Kidney tubule cell (primary cell): ENCODE measurements at regions not wholly inside any gene's neighbourhood (a gene's known extent, or its start where the extent isn't known, plus 50 kb on each side); places are given as distances from the start of the nearest gene placed in this dataset.
A peak's percentile ranks its signal among the peaks of the same experiment; 100 is the strongest.
"Not testable (repeated sequence)": the region's sequence is repeated elsewhere in the genome, so short reads cannot be mapped to it uniquely, and the experiment has no call there.

Source experiments
- DNase-seq: peaks from one replicate; pipeline ENCODE4 v3.0.0-alpha.2; 2018; ENCODE audit warnings: low spot score

- peak; percentile 44 for DNase-seq
Measured at GRCh38 chr1:80533093-80533492, 1267.6 kb upstream of the ADGRL2 start.

- peak; percentile 55 for DNase-seq
Measured at GRCh38 chr1:80531182-80531581, 1269.6 kb upstream of the ADGRL2 start.

GRCh38 chr1:80529546-80529945 lies 1271.2 kb upstream of the ADGRL2 start:
- no peak for DNase-seq

GRCh38 chr1:80523861-80524260 lies 1276.9 kb upstream of the ADGRL2 start:
- DNase-seq = no peak

DNA sequence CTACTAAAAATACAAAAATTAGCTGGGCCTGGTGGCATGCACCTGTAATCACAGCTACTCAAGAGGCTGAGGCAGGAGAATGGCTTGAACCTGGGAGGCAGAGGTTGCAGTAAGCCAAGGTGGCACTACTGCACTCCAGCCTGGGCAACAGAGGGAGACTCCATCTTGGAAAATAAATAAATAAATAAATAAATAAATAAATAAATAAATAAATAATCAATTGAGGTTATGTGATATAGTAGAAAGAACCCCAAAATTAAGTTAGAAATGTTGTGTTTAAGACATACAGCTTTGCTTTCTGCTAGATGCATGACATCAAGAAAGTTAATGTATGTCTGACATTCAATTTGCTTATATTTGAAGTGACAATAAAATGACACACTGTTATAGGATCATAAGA lies 1277.7 kb upstream of the ADGRL2 start:
- DNase-seq = not testable (repeated sequence)

- DNase-seq = no peak
Measured at GRCh38 chr1:80520949-80521348, 1279.8 kb upstream of the ADGRL2 start.

DNA sequence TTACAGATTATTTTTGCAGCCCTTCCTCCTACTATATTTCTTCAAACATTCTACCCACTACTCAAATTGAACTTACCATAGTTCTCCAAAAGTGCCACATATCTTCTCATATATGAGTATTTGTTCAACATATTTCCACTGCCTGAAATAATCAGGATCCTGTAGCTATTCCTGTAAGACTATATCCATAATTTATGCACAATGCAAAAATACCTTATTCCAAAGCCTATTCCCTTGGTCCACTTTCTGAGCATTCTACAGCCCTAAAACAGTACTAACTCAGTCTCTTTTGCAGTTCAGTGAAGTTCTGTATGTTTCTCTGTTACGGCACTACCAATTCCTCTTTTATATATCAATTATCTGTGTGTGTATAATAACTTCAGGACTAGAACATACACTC lies 1283.7 kb upstream of the ADGRL2 start:
- no peak for DNase-seq

DNA sequence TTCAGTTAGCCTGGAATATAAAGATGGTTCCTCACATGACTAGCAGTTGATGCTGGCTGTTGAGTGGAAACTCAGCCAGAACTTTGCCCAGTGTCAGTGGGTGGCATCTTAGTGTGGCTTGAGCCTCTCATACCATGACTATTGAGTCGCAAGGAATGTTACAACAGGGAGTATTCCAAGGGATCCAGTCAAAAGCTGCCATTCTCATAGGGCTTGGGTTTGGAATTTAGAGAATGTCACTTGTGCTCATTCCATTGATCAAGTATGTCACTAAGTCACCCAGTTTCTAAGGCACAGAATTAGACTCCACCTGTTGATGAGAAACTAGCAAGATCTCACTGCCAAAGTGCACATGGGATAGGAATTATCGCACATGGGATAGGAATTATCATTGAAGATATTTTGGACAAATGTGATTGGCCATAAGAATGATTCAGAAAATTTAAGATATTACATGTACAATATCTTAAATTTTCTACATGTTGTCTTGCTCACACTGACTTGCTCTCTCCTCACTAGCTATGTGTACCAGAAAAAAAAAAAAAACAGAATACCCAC lies 1290.7 kb upstream of the ADGRL2 start:
- peak; percentile 88 for DNase-seq

- no peak for DNase-seq
Measured at GRCh38 chr1:80506216-80506615, 1294.5 kb upstream of the ADGRL2 start.

GRCh38 chr1:80498673-80499072 lies 1302.1 kb upstream of the ADGRL2 start:
- DNase-seq = peak; percentile 3

GRCh38 chr1:80495806-80496205 lies 1304.9 kb upstream of the ADGRL2 start:
- DNase-seq = no peak

- DNase-seq = no peak
Measured at GRCh38 chr1:80472145-80472544, 1328.6 kb upstream of the ADGRL2 start.

- DNase-seq = no peak
Measured at GRCh38 chr1:80468356-80468755, 1332.4 kb upstream of the ADGRL2 start.

GRCh38 chr1:80462006-80462405 lies 1338.7 kb upstream of the ADGRL2 start:
- no peak for DNase-seq

- DNase-seq = no peak
Measured at GRCh38 chr1:80457409-80457808, 1343.3 kb upstream of the ADGRL2 start.

DNA sequence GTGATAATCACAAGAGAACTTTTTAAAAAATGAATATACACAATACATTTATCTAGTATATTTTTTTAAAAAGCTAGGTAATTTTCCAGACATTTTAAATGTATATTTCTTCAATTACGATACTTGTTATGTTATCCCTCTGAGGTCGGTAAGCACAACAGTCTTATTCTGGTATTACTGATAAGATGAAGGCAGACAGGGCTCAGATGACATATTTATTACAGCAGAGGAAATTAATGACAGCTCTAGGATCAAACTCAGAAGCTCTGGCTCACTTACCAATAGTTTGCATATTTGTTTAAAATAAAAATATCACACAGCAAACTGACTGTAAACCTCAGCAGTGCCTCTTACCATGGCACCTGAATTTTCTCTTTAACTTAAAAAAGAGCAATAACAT lies 1347.0 kb upstream of the ADGRL2 start:
- DNase-seq = no peak

DNA sequence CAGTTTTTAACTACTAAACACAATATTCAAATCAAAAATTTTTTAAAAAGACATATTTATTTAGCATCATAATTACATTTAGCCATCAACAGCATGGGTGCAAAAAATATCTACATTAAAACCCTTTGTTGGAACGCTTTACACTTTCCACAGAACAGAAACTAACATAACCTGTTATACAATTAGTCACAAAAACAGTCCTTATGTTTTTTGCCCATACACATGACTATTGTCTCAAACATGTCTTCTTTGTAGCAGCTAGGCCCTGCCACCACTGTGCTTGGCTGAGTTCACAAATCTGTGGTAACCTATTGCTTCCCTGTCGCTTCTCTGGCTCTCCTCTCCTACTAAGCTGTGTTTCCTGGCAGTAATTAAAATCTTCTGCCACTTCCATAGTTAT lies 1350.0 kb upstream of the ADGRL2 start:
- DNase-seq = peak; percentile 8

GRCh38 chr1:80448081-80448480 lies 1352.7 kb upstream of the ADGRL2 start:
- DNase-seq = no peak

DNA sequence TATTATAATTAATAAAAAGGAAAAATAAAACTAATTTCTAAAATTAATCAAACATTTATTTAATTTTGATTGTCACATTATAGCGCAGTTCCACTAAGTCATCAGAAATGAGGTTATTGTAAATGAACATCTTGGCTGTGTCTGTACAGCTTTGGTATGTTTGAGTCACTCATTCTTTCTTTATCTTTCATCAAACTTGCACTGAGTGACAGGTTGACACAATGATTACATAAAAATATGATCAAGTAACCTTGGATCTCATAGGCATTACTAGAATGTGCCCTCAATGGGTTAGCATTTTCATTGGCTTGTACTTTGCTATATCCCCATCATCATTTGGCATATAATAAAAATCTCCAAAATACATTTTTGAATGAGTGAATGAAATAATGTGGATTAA lies 1353.2 kb upstream of the ADGRL2 start:
- DNase-seq = peak; percentile 11

- DNase-seq = no peak
Measured at GRCh38 chr1:80445033-80445432, 1355.7 kb upstream of the ADGRL2 start.

- no peak for DNase-seq
Measured at GRCh38 chr1:80444171-80444570, 1356.6 kb upstream of the ADGRL2 start.

DNA sequence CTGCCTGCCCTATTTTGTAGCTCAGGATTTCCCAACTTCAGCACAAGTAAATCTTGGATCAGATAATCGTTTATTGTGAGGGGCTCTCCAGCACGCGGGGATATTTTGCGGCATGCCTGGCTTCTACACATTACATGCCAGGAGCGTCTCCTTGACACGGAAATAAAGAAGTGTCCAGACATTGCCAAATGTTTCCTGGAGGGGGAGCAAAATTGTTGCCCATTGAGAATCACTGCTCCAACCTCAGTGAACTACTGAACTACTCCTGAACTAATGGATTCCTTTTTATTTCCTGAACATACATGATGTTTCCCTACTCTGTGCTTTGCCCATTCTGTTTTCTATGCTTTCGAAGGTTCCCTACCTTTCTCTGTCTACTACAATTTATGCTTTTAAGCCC lies 1359.1 kb upstream of the ADGRL2 start:
- DNase-seq = peak; percentile 46

- no peak for DNase-seq
Measured at GRCh38 chr1:80436851-80437250, 1363.9 kb upstream of the ADGRL2 start.

- DNase-seq = no peak
Measured at GRCh38 chr1:80427881-80428280, 1372.9 kb upstream of the ADGRL2 start.

DNA sequence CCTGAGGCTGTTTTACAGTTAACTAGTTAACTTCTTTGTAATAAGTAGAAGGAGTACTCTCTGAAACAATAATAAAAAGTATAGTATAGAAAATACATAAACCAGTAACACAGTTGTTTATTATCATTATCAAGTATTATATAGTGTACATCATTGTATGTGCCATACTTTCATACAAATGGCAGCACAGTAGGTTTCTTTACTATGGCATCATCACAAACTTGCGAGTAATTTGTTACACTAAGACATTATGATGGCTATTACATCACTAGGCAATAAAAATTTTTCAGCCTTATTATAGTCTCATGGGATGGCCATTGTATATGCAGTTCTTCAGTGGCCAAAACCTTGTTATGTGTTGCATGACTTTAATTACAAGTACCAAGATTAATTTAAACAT lies 1376.5 kb upstream of the ADGRL2 start:
- no peak for DNase-seq
